GM19438 (cell line): ENCODE measurements at regions not wholly inside any gene's neighbourhood (a gene's known extent, or its start where the extent isn't known, plus 50 kb on each side); places are given as distances from the start of the nearest gene placed in this dataset.

Experiments
- ATAC-seq: cut with Tn5 transposase; IDR thresholded peaks from one replicate; pipeline ENCODE4 v1.9.1; 2021; ENCODE audit warnings: low read depth; ENCODE audit not compliant: unreplicated experiment

DNA sequence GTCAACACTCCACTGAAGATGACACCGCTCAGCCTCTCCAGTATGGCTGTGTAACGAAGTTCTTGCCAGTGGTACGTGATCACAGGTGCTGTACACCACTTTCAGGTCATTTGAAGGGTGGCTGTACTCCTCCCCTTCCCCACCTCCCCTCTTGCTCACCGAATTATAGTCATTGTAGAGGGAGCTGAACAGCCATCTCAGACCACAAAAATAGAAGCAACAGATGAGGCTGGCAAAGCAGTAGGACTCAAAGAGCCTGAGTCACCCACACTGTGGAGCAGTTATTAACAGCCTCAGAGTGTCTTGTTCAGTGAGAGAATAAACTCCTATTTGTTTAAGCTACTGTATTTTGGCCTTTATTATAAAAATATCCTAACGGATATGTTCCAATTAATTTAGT, 192.5 kb upstream of the MCHR2 start:
- ATAC-seq, result no peak

DNA sequence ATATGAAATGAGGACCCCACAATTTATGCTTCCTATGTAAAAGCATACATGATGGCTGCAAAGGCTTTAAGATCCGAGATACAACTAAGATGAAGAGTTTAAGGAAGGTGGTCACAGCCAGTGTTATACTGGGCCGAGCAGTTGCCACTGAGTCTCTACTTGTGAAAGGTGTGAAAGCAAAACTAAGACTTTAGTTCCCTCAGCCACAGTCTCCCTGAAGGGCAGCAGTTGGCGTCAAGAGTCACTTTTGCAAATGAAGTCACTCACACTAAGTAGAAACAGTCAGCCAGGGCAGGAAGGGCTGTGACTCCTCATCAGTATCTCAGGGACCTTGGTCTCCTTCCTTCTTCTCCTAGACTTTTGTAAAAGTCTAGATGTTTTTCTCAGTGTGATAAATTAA, 191.6 kb upstream of the MCHR2 start:
- ATAC-seq, result no peak

DNA sequence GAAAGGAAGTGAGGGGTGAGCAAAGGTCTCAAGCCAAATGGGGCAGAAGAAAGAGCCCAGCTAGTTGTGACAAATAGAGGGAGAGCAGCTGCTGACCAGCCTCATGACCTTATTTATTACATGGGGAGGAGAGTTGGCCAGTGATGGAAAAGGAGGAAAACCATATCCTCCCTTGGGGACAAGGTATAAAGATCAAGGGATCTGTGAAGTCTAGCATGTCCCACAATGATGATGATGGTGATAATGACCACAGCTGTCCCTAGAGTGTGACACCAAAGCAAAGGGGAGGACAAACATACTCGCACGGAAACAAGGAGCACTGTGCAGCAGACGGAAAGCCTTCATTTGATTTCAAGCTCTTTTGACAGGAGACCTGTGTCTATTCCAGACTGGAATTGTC, 190.4 kb upstream of the MCHR2 start:
- ATAC-seq, result no peak

DNA sequence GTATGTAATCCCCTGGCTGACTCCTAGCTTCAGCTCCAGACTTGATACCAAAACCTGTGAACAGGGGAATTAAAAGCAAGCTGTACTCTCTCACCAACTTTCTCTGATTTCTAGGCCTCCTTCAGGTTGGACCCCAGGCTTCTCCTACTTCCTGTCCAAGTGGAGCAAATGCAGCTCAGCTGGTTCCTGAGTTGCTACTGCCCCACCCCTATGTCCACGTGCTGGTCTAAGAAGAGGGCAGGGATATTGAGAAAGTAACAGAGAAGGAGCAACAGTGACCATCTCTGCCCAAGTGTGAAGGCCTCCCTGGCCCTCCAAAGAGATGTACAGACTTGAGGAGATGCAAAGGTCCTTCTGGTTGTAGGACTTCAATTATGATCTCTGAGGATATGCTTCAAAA, 188.3 kb upstream of the MCHR2 start:
- no peak for ATAC-seq

DNA sequence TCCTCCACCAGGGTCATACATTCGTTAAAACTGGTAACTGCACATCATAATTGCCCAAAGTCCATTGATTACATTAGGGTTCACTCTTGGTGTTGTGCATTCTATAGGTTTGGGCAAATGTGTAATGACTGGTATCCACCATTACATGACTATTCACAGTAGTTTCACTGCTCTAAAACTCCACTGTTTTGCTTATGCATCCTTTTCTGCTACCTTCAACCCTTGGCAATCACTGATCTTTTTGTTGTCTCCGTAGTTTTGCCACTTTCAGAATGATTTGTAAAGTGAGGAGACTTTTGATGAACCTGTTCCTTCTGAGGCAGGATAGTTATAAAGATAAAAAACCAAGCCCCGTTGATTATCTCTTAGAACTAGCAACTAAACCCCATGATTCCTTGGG, 187.3 kb upstream of the MCHR2 start:
- no peak for ATAC-seq

DNA sequence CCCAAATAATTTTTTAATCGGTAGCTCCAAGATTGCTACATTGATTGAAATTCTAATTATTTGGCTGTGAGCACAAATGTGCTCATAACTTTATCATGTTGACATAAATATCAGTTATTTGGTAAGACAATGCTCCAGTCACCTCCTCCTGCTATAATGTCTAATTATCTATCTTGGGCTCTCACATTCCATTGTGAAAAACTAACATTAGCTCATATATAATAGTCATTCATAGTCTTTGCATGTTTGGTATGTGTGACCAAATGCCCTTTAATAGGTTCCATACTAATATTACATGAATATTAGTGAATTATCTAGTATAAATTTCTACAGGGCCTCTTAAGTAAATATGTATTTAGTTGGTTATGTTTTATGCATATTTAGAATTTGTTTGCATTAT, 185.6 kb upstream of the MCHR2 start:
- no peak for ATAC-seq

DNA sequence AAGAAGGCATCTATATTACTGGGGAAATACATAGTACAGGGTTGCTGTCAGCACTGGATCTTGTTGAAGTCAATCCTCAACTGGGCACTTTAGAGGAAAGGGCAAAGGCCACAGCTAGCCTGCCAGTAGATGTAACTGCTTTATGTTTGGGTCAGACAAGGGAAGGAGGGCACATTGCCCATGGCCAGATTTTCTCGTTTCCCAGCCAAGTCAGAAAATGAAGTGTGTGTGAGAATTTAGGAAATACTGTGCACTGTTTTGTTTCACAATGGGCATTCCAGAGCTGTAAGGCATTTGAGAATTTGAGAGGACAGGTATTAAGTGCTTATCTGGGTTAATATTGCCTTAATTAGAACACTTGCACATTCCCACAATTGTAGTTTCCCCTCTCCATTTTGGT, 183.9 kb upstream of the MCHR2 start:
- ATAC-seq, result no peak

DNA sequence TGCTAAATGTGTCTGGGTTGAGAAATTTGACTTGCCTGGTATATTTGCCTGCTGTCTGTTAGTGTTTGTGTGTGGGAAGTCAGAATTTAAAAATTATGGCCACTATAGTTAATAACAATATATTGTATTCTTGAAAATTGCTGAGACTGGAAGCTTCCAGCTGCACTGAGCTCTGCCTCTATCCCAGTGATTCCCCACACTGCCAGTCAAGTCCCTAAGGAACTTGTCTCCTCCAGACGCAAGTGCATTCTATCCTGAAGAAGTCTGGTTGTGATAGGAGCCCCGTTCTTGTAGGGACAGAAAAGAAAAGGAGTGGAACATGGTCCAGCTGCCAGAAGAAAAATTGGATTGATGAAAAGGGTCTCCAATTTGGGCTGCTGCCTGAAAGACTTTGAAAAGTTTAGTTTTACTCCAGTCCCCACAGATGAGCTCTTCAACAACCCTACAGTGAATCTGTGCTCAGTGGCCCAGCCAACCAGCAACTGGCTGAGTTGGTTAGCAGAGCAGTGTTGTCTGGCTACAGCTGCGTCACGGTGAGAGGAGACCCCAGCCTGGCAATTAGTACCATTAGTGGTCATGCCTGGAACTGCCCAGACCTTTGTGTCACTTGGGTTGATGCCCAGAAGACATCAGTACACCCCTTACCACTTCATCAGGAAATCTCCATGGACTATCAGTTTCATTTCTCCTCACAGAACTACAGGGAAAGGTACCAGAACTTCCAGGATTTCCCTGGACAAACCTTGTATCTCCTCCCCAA, 183.1 kb upstream of the MCHR2 start:
- ATAC-seq, result no peak

DNA sequence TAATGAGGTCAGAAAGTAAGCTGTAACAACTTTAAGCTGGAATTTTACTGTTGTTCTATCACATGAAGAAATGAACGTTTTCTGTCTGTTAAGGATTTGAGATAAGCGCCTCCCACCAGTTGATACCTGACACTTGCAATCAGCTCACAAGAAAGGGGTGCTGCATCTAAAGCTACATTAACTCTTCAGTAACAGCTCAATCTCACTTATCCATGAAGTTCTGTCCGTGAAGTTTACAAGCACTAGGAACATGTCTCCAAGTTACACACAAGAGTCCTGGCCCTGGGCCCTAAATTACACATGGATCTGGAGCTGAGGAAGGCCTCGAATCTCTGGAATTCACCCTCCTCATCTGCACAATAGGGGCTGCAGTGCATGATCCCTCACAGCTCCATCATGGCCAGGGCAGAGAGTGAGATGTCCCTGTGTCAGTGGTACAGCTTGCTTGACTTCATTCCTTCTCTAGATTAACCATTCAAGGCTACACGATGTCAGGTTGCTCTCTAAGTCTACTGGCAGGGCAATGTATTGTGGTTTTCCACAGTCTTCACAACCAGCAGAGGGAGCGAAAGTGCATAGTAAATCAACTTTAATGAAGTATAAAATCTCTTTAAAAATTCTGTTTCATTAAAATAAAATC, 182.4 kb upstream of the MCHR2 start:
- ATAC-seq, result no peak

DNA sequence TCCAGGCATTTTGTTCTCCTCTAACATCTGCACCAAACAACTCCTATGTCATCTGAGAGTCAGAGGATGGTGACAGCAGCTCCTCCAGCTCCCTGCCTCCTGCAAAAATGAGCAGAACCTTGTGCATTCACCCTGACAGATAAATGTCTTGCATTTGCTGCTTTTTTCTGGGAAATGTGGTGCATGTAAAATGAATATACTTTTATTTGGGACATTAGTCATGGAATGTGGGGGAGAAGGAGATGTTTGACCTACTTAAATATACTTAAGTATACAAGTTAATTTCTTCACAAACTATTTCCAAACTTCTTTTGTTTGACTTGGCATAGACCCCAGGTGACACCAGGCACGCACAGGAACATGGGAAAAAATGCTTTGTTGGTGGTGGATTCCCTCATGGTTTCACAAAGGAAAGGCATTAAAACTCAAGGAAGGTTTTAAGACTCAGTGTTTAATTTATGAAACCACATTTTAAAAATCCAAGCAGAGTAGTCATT, 181.8 kb upstream of the MCHR2 start:
- ATAC-seq, result no peak

DNA sequence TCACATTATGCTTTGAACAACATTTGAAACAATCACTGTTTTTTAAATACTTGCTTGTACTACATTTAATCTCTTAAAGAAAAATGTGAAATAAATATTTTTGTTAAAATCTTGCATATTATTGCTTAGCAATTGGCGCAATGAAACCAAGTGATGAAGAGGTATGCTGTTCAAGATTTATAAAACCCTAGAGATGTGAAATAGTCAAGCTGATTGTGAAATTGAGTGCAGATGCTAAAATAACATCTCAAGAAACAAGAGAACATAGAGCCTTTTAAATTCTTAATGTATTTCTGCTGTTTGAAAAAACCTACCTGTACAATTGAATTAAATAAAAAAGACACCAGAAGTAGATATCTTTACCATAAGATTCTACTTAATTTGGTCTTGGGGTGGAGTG, 179.2 kb upstream of the MCHR2 start:
- ATAC-seq, result no peak

DNA sequence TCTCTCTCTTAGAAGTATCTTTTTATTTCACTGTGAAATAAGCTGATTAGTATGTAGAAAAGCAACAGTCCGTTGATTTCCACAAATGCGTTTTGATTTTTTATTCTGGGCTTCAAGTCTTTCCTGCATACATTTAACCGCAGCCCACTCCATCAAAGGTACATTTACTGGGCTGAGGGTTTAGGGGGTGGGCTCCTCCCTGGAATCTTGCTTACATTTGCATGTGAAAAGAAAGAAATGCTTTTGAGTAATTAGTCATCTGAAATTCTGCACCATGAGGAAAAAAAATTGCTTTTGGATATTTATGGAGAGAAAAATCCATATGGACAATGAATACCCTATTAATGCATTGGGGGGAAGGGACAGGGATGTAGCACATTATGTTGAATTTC, 178.3 kb upstream of the MCHR2 start:
- no peak for ATAC-seq

DNA sequence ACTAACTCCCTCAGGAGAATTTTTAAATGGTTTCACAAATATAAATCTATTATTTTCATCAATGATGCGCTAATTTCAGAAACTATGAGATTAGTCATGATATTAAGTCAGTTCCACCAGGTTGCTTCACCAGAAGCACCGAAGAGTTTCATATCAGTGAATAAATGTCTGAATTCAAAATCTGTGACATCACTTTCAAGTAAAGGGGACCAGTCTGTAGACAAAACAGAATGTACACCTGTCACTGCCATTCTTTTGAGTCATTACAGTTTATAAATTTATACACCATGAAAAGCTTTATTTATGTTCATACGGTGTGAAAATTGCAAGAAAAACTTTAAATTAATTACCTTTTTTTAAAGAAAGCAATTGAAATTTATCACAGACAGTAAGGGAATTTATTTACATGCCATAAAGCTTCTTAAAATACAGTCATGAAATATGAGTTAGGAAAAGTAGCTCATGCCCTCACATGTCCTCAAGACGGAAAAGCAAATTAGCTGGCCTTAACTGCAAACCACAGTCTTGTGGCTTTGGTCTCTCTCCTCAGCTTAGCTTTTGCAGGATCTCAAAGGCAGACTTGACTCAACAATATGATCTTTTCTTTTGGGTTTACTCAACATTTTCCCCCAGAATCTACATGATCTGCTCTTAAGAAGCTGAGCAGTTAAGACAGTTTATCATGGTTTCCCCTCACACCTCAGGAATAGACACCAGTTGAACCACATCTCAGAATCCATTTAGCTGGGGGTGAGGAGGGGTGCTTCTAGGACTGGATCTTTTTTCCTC, 177.7 kb upstream of the MCHR2 start:
- ATAC-seq, result peak; percentile 73

DNA sequence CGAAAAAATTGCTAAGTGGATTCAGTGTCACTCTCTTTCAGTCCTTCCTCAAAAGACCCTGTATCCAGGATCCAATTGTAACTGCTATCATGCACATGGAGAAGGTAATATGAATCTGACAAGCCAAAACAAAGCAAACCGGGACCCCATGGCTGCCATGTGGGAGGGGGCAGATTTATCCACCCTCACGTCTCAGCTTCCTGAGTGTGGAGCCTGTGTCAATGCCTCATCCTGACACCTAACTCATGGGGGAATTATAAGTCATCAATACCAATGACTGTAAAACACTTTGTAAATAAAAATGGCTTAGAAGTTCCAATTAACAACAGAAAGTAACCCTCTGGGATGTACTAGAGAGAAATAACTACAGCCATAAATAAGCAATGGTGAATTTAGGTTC, 174.1 kb upstream of the MCHR2 start:
- ATAC-seq, result no peak

DNA sequence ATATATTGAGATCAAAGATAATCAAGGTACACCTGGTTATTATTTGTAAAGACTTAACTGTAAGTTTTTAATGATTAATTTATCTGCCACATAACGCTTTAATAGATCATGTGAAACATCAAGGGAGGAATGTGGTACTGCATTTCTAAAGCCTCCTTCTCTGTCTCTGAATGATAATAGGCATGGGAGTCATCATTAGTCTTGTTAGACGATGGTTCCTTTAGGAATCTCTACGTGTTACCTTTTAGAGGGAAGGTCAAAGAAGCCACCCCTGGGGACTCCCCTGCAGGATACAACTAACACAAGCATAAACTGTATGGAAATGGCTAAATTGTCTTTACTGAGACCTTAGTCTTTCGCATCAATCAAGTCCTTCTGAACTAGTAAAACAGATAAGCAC, 173.6 kb upstream of the MCHR2 start:
- no peak for ATAC-seq

DNA sequence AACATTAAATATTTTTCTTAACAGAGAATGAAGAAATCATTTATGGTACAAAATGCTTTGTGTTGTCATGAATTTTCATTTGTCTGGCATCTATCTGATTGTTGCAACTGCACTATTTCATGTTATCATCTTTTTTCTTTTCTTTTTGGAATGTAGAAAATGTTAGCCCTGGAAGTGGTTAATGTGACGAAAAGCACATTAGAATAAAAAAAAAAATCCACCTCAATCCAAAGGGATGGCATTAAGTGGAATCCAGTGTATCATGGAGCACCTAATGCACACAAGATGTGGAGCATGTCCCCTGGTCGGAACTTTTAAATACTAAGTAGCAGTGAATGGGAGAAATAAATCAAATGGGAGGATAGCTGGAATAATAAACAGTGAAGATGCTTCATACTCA, 172.9 kb upstream of the MCHR2 start:
- ATAC-seq, result no peak

DNA sequence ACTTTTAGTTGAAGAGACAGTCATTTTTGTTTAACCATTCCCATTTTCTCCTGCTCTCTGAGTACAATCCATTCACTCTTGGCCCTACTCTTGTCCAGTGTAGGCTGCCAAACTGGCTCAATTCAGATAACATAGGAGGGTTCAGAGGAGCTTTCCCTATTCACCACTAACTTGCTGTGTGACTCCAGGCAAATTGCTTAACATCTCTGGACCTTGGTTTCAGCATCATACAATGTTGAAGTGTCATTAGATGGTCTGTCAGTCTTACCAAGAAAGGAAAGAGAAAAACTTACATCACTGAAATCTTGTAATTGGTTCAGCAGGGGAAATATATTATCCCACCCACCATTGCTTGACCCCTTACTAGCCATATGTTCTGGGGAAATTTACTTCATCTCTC, 171.4 kb upstream of the MCHR2 start:
- ATAC-seq, result no peak

DNA sequence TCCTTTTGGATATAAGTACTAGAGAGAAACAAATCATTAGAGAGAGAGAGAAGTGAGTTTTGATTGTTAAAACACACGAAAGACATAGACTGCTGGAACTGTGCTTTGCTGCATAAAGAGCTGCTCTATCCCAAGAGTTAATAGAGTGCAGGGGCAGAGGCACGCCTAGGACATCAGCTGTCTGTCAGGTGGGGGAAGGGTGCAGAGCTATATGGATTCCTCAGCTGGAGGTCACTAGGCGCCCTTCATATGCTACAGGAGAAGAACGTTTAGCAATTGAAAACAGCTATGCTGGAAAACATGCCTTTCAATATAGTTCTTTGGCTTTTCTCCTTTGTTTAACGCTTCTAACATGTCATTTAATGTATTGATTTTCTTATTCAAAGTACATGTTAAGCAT, 169.0 kb upstream of the MCHR2 start:
- no peak for ATAC-seq

DNA sequence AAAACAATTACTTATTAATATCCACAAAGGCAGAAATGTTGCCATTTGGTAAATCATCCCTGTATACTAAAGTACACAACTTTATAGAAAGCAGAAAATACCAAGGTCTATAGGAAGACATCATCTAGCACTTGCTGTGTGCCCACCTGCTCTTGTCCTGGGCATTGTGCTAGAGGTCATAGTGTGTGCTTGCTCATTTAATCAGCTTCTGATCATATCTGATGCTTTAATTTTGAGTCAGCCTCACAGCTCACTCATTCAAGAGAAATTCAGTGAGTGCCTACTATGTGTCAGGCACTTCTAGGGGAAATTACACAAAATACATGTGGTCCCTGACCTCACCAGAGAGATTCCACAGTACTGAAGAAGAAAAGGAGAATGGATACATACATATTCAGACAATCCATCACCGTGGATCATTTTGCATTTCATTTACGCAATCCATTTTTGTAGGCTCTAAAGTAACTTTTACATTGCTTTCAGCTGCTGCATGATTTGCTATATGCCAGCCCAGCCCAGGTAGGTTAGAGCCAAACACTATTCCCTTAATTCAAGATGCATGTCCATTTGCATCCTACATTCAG, 167.9 kb upstream of the MCHR2 start:
- no peak for ATAC-seq

DNA sequence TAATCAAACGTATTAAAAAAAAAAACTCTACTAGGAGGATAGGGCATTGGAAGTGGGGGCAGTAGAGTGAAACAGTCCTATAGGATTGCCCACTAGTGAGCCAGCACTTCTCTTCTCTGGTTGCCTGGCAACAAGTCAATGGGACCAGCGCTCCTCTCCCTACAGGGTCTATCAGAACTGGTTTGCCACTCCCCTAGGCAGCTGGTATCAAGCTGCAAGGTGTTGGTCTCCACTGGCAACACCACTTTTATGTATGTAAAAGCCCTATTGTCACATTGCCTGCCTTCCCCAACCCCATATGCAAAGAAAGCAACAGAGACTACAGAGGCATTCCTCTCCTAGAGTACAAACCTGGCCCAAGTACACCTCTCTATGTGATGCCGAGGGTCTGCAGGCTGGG, 166.9 kb upstream of the MCHR2 start:
- ATAC-seq, result no peak

DNA sequence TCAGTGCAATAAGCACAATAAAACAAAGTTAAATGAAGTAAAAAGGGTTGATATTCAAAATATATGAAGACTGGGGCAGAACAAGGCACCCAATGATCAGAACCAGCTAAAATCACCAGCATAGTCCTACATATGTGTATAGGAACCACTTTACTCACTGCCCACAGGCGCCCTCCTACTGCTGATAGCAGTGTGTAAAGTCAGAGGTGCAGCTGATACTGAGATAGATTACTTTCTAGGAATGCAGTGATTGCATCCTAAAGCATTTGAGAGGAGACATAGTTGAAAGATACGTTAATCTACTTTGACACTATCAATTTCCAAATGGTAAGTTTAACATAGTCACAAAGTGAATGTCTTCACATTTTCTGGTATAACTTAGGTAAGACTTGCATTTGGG, 161.1 kb upstream of the MCHR2 start:
- ATAC-seq, result no peak
